ENCODE measurements at regions not wholly inside any gene's neighbourhood (a gene's known extent, or its start where the extent isn't known, plus 50 kb on each side); places are given as distances from the start of the nearest gene placed in this dataset.

DNA sequence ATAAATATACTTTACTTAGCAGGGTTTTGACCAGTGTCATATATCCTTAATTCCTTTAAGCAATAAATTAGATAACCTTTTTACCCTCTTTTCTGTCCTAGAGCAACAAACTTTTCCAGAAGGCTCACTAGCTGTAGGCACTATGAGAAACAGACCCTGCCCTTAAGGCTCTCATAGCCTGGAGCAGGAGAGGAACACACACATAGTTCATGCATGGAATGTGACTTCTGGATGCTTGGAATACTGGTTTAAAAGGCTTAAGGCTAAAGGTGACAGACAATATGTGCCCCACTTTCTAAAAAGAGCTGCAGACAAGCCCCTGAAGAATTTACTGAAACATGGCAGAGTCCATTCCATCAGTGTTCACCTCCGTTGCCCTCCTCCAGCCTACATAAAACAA is 237.2 kb downstream of the TTC8 start:
- no peak overlapping the region for H3K27ac ChIP-seq (ENCODE audit: low read depth, low read length)
- H3K4me1 Mint-ChIP-seq, result peaks cover 3 to 8% (median 4%) of the 10 kb centered on the region in 3 donors
- ChIA-PET POLR2A (no interaction called here), CTCF (no interaction called here)
- no peaks in the 10 kb centered on the region for H3K9me3 ChIP-seq (ENCODE audit: low read length)
- no peak overlapping the region for H3K4me3 ChIP-seq (ENCODE audit: low read length)
- no peaks in the 10 kb centered on the region for H3K4me1 ChIP-seq (ENCODE audit: insufficient read depth, low read length)
- no peaks in the 10 kb centered on the region for H3K36me3 ChIP-seq (ENCODE audit: insufficient read depth, low read length)
- peaks cover 15% of the 10 kb centered on the region for H3K27me3 ChIP-seq (ENCODE audit: insufficient read depth, low read length, poor library complexity, severe bottlenecking)
- H3K27me3 Mint-ChIP-seq, result peaks cover 12 to 17% of the 10 kb centered on the region in 2 donors
- H3K4me3 Mint-ChIP-seq, result no peak overlapping the region
- H3K9me3 Mint-ChIP-seq, result no peaks in the 10 kb centered on the region
- H3K36me3 Mint-ChIP-seq, result no peaks in the 10 kb centered on the region
- no peak overlapping the region for H3K27ac Mint-ChIP-seq
- no peak for DNase-seq

DNA sequence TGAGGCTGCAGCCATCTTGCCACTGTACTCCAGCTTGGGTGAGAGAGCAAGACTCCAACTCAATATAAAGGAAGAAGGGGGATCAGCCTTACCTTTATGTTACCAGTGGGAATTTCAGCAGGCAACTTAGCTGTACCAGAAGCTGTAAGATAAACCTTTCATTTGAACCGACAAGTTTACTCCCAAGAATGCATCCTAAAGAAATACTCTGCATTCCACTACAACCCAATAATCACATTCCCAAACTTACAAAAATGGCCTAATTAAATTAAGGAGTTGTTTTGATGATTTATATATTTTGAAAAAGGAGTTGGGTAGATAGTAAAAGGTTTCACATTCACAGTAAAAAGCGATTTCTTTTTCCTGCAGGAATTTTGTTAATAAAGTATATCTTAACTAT is 241.4 kb downstream of the TTC8 start:
- Histone ChIP-seq H3K27me3 (ENCODE audit: insufficient read depth, low read length, poor library complexity, severe bottlenecking) (peaks cover 15% of the 10 kb centered on the region), H3K9me3 (ENCODE audit: low read length) (no peaks in the 10 kb centered on the region), H3K4me1 (ENCODE audit: insufficient read depth, low read length) (peaks cover 10% of the 10 kb centered on the region), H3K4me3 (ENCODE audit: low read length) (no peak overlapping the region), H3K27ac (ENCODE audit: low read depth, low read length) (no peak overlapping the region), H3K36me3 (ENCODE audit: insufficient read depth, low read length) (no peaks in the 10 kb centered on the region)
- ChIA-PET POLR2A (no interaction called here), CTCF (interaction anchor here (1.2 kb wide), 1 partner anchor 25 kb away, joined by 3 read pairs; no protein-coding TSS in a partner anchor)
- no peak for DNase-seq
- no peak overlapping the region for H3K4me3 Mint-ChIP-seq
- peaks cover 15 to 22% (median 19%) of the 10 kb centered on the region in 3 donors for H3K4me1 Mint-ChIP-seq
- H3K9me3 Mint-ChIP-seq, result no peaks in the 10 kb centered on the region
- no peak overlapping the region for H3K27ac Mint-ChIP-seq
- H3K27me3 Mint-ChIP-seq, result peaks cover 13 to 27% of the 10 kb centered on the region in 2 donors
- no peaks in the 10 kb centered on the region for H3K36me3 Mint-ChIP-seq

- peak overlapping the region in 4 of 8 donors; percentile 9 to 55 (median 26) for H3K27ac Mint-ChIP-seq
- POLR2A ChIA-PET, result no interaction called here
- peaks cover 15 to 22% (median 19%) of the 10 kb centered on the region in 3 donors for H3K4me1 Mint-ChIP-seq
- no peak overlapping the region for H3K27ac ChIP-seq (ENCODE audit: low read depth, low read length)
- CTCF ChIA-PET, result no interaction called here
- DNase-seq, result peak in 2 of 5 donors; percentile 1 to 57
- no peaks in the 10 kb centered on the region for H3K36me3 ChIP-seq (ENCODE audit: insufficient read depth, low read length)
- no peaks in the 10 kb centered on the region for H3K9me3 ChIP-seq (ENCODE audit: low read length)
- H3K27me3 Mint-ChIP-seq, result peaks cover 14 to 32% of the 10 kb centered on the region in 2 donors
- H3K4me3 Mint-ChIP-seq, result peak overlapping the region; percentile 30 to 69 (median 54)
- peaks cover 18% of the 10 kb centered on the region for H3K27me3 ChIP-seq (ENCODE audit: insufficient read depth, low read length, poor library complexity, severe bottlenecking)
- no peaks in the 10 kb centered on the region for H3K36me3 Mint-ChIP-seq
- peaks cover 10% of the 10 kb centered on the region for H3K4me1 ChIP-seq (ENCODE audit: insufficient read depth, low read length)
- no peaks in the 10 kb centered on the region for H3K9me3 Mint-ChIP-seq
- H3K4me3 ChIP-seq (ENCODE audit: low read length), result no peak overlapping the region
These were observed 243.0 kb downstream of the TTC8 start for GRCh38 chr14:89067293-89067972.

GRCh38 chr14:89078021-89078795 is 253.8 kb downstream of the TTC8 start:
- Mint-ChIP-seq H3K9me3 (peaks cover 0 to 2% (median 0%) of the 10 kb centered on the region in 5 donors), H3K4me3 (no peak overlapping the region), H3K27ac (peak overlapping the region in 1 of 8 donors; percentile 6), H3K27me3 (peaks cover 10 to 11% of the 10 kb centered on the region in 2 donors), H3K4me1 (no peaks in the 10 kb centered on the region), H3K36me3 (no peaks in the 10 kb centered on the region)
- H3K9me3 ChIP-seq (ENCODE audit: low read length), result no peaks in the 10 kb centered on the region
- H3K4me3 ChIP-seq (ENCODE audit: low read length), result no peak overlapping the region
- H3K27ac ChIP-seq (ENCODE audit: low read depth, low read length), result no peak overlapping the region
- ChIA-PET POLR2A (no interaction called here), CTCF (no interaction called here)
- no peaks in the 10 kb centered on the region for H3K36me3 ChIP-seq (ENCODE audit: insufficient read depth, low read length)
- no peak for DNase-seq
- no peaks in the 10 kb centered on the region for H3K4me1 ChIP-seq (ENCODE audit: insufficient read depth, low read length)
- no peaks in the 10 kb centered on the region for H3K27me3 ChIP-seq (ENCODE audit: insufficient read depth, low read length, poor library complexity, severe bottlenecking)

DNA sequence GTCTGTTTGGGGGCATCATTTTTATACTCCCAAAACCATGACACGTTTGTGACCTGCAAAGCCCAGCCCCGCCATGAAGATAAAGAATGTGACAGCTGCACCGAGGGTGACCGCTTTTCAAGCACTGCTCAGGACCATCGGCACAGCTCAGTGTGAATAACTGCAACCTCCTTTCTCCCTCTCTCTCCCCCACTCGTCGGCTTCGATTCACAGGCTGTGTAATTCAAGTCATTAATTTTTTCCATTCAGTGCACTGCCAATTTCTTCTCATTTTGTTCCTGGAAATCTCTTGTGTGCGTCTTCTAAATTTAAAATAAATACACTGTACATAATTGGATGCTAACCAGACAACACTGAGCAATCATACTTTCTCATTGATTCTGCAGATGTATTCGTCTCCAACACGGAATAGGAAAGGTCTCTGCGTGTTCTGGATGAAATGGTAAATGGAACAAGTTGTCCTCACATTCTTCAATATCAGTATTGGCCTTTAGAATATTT is 260.8 kb downstream of the TTC8 start:
- H3K4me3 ChIP-seq (ENCODE audit: low read length), result no peak overlapping the region
- Mint-ChIP-seq H3K27ac (no peak overlapping the region), H3K4me3 (no peak overlapping the region), H3K27me3 (peaks cover 5 to 10% of the 10 kb centered on the region in 2 donors), H3K9me3 (peaks cover 0 to 2% (median 0%) of the 10 kb centered on the region in 5 donors), H3K36me3 (peaks cover 0 to 1% (median 0%) of the 10 kb centered on the region in 3 donors), H3K4me1 (no peaks in the 10 kb centered on the region)
- no peaks in the 10 kb centered on the region for H3K36me3 ChIP-seq (ENCODE audit: insufficient read depth, low read length)
- ChIA-PET POLR2A (interaction anchor here (1.4 kb wide), 1 partner anchor 12 kb away, joined by 3 read pairs; no protein-coding TSS in a partner anchor), CTCF (no interaction called here)
- DNase-seq, result no peak
- no peaks in the 10 kb centered on the region for H3K4me1 ChIP-seq (ENCODE audit: insufficient read depth, low read length)
- no peaks in the 10 kb centered on the region for H3K9me3 ChIP-seq (ENCODE audit: low read length)
- H3K27ac ChIP-seq (ENCODE audit: low read depth, low read length), result no peak overlapping the region
- no peaks in the 10 kb centered on the region for H3K27me3 ChIP-seq (ENCODE audit: insufficient read depth, low read length, poor library complexity, severe bottlenecking)

DNA sequence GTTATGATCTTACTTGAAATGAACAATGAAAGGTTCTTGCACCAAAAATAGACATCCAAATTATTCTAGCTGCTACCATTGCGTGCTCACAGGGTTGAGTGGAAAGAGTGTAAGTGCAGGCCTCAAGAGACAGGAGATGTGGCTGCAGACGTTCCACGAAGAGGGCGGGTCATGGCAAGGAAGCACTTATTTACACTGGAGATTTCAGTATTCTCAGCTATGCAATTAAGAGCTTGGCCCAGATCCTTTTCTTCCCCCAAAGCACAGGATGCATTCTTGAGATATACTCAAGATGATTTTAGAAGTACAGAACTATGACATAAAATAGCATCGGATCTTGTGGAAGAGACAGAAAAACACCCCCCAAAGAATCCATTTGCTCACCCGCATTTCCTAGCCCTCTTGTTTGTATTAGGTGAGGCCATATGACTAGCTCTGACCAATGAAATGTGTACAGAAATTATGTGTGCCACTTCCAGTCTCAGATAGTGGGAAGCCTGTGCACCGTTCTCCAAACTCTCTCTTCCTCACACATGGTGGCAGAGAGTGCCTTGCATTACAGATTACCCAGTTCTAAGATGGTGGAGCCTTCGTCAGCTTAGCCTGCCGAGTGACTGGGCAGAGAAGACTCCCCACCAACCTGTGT is 261.4 kb downstream of the TTC8 start:
- CTCF ChIA-PET, result no interaction called here
- Mint-ChIP-seq H3K9me3 (peaks cover 0 to 2% (median 0%) of the 10 kb centered on the region in 5 donors), H3K27ac (no peak overlapping the region), H3K4me1 (no peaks in the 10 kb centered on the region), H3K27me3 (peaks cover 5 to 7% of the 10 kb centered on the region in 2 donors), H3K36me3 (peaks cover 0 to 1% (median 0%) of the 10 kb centered on the region in 3 donors), H3K4me3 (no peak overlapping the region)
- Histone ChIP-seq H3K9me3 (ENCODE audit: low read length) (no peaks in the 10 kb centered on the region), H3K4me1 (ENCODE audit: insufficient read depth, low read length) (no peaks in the 10 kb centered on the region), H3K27ac (ENCODE audit: low read depth, low read length) (no peak overlapping the region), H3K27me3 (ENCODE audit: insufficient read depth, low read length, poor library complexity, severe bottlenecking) (no peaks in the 10 kb centered on the region), H3K4me3 (ENCODE audit: low read length) (no peak overlapping the region), H3K36me3 (ENCODE audit: insufficient read depth, low read length) (no peaks in the 10 kb centered on the region)
- DNase-seq, result no peak
- POLR2A ChIA-PET, result interaction anchor here (1.4 kb wide), 1 partner anchor 11 kb away, joined by 3 read pairs; no protein-coding TSS in a partner anchor

DNA sequence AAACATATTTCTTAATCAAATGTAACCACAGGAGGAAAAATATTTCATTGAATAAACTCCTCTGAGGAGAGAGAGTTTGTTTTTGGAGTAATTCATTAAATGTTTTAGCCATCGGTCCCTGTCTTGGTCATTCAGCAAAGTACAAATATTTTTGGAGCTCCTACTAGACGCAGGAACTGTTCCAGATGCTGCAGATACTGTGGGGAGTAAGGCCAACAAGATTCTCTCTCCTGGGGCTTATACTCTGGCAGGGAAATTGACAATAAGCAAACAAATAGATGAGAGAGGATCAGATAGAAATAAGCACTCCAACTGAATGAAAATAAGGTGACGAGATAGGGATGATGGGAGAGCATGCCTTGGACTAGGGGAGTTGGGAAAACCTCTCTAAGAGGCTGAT is 264.1 kb downstream of the TTC8 start:
- Mint-ChIP-seq H3K9me3 (no peaks in the 10 kb centered on the region), H3K27ac (no peak overlapping the region), H3K4me3 (no peak overlapping the region), H3K36me3 (peaks cover 0 to 1% (median 0%) of the 10 kb centered on the region in 3 donors), H3K4me1 (no peaks in the 10 kb centered on the region), H3K27me3 (peaks cover 3 to 4% of the 10 kb centered on the region in 2 donors)
- Histone ChIP-seq H3K4me3 (ENCODE audit: low read length) (no peak overlapping the region), H3K36me3 (ENCODE audit: insufficient read depth, low read length) (no peaks in the 10 kb centered on the region), H3K27me3 (ENCODE audit: insufficient read depth, low read length, poor library complexity, severe bottlenecking) (no peaks in the 10 kb centered on the region), H3K4me1 (ENCODE audit: insufficient read depth, low read length) (no peaks in the 10 kb centered on the region), H3K27ac (ENCODE audit: low read depth, low read length) (no peak overlapping the region), H3K9me3 (ENCODE audit: low read length) (no peaks in the 10 kb centered on the region)
- ChIA-PET CTCF (no interaction called here), POLR2A (no interaction called here)
- no peak for DNase-seq

DNA sequence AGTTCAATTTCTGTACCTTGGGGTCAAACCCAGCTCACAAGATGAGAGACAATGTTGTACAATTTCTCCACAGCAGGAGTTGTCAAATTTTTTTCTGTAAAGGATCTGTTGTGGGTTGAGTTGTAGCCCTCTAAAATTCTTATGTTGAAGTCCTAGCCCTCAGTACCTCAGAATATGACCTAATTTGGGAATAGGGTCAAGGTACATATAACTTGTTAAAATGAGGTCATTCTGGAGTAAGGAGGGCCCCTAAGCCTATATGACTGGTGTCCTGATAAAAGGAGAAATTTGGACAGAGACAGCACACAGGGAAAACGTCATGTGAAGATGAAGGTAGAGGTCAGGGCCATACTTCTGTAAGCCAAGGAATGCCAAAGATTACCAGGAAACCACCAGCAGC is 264.9 kb downstream of the TTC8 start:
- H3K27ac Mint-ChIP-seq, result no peak overlapping the region
- H3K36me3 ChIP-seq (ENCODE audit: insufficient read depth, low read length), result no peaks in the 10 kb centered on the region
- no peak overlapping the region for H3K4me3 Mint-ChIP-seq

More for the DNA sequence above, 264.9 kb downstream of the TTC8 start:
- no peak for DNase-seq
- no peaks in the 10 kb centered on the region for H3K36me3 Mint-ChIP-seq
- no peak overlapping the region for H3K4me3 ChIP-seq (ENCODE audit: low read length)
- ChIA-PET POLR2A (no interaction called here), CTCF (no interaction called here)
- H3K4me1 ChIP-seq (ENCODE audit: insufficient read depth, low read length), result no peaks in the 10 kb centered on the region
- H3K27me3 Mint-ChIP-seq, result peaks cover 0 to 4% of the 10 kb centered on the region in 2 donors
- no peak overlapping the region for H3K27ac ChIP-seq (ENCODE audit: low read depth, low read length)
- H3K9me3 ChIP-seq (ENCODE audit: low read length), result no peaks in the 10 kb centered on the region
- H3K27me3 ChIP-seq (ENCODE audit: insufficient read depth, low read length, poor library complexity, severe bottlenecking), result no peaks in the 10 kb centered on the region
- H3K9me3 Mint-ChIP-seq, result no peaks in the 10 kb centered on the region
- H3K4me1 Mint-ChIP-seq, result no peaks in the 10 kb centered on the region
